CD14-positive monocyte (primary cell): ENCODE measurements at regions not wholly inside any gene's neighbourhood (a gene's known extent, or its start where the extent isn't known, plus 50 kb on each side); places are given as distances from the start of the nearest gene placed in this dataset.

Source experiments
- DNase-seq, 3 donors: peaks; one replicate each; pipeline ENCODE4 v3.0.0-alpha.2; 2011 to 2022
- H2AFZ ChIP-seq: 2 replicates; pipeline ENCODE4 v1.6.0; 2012; ENCODE audit warnings: mild to moderate bottlenecking, low read depth, low read length, inconsistent platforms; ENCODE audit not compliant: insufficient read depth, poor library complexity, severe bottlenecking
- H3K27ac ChIP-seq, 2 donors: 1 replicate in 1 of 2; 2 replicates in 1 of 2; pipeline ENCODE4 v1.5.1; 2012 to 2013; ENCODE audit warnings: low read length in 2 of 2, control low read depth in 1 of 2, inconsistent platforms in 1 of 2, low read depth in 1 of 2, mild to moderate bottlenecking in 1 of 2
- H3K27me3 ChIP-seq, 2 donors: one replicate each; pipeline versions ENCODE4 v1.6.0 to v1.6.1; 2011 to 2013; ENCODE audit warnings: low read length in 2 of 2; ENCODE audit not compliant: control insufficient read depth in 2 of 2, insufficient read depth in 2 of 2
- H3K36me3 ChIP-seq, 2 donors: replicated peaks in 1 of 2; 1 replicate in 1 of 2; 2 replicates in 1 of 2; pipeline versions ENCODE4 v1.5.1 to v1.6.1; 2012 to 2013; ENCODE audit warnings: low read length in 2 of 2, control low read depth in 1 of 2, inconsistent platforms in 1 of 2, mild to moderate bottlenecking in 1 of 2; ENCODE audit not compliant: insufficient read depth in 2 of 2, control insufficient read depth in 1 of 2
- H3K4me1 ChIP-seq, 2 donors: 1 replicate in 1 of 2; 2 replicates in 1 of 2; pipeline versions ENCODE4 v1.5.1 to v1.6.1; 2012 to 2013; ENCODE audit warnings: low read length in 2 of 2, control low read depth in 1 of 2, inconsistent platforms in 1 of 2, mild to moderate bottlenecking in 1 of 2, moderate library complexity in 1 of 2; ENCODE audit not compliant: insufficient read depth in 2 of 2, control insufficient read depth in 1 of 2
- H3K4me2 ChIP-seq: replicated peaks from 2 replicates; pipeline ENCODE3; 2012; ENCODE audit warnings: low read length, moderate library complexity, mild to moderate bottlenecking; ENCODE audit not compliant: poor library complexity, severe bottlenecking; ENCODE audit errors: extremely low read depth
- H3K4me3 ChIP-seq, 3 experiments: fragments of 200-600 bp in 1 of 3; sonication (generic) in 1 of 3; replicated peaks in 1 of 3; 1 replicate in 2 of 3; 2 replicates in 1 of 3; pipeline ENCODE4 v1.5.1; 2011 to 2013; ENCODE audit warnings: low read length in 3 of 3, mild to moderate bottlenecking in 3 of 3, control low read depth in 2 of 3, low read depth in 2 of 3, inconsistent platforms in 1 of 3, moderate library complexity in 1 of 3
- H3K79me2 ChIP-seq: 2 replicates; pipeline ENCODE4 v1.6.0; 2012; ENCODE audit warnings: mild to moderate bottlenecking, control low read depth, inconsistent platforms, low read length, moderate library complexity; ENCODE audit not compliant: insufficient read depth
- H3K9ac ChIP-seq: 2 replicates; pipeline ENCODE4 v1.6.0; 2017; ENCODE audit warnings: low read length, mild to moderate bottlenecking; ENCODE audit not compliant: insufficient read depth, poor library complexity, severe bottlenecking
- H3K9me3 ChIP-seq, 2 donors: replicated peaks in 1 of 2; 1 replicate in 1 of 2; 2 replicates in 1 of 2; pipeline versions ENCODE4 v1.5.1 to v1.6.1; 2012 to 2013; ENCODE audit warnings: low read length in 2 of 2, control low read depth in 1 of 2; ENCODE audit not compliant: control insufficient read depth in 1 of 2, insufficient read depth in 1 of 2
- H4K20me1 ChIP-seq: 2 replicates; pipeline ENCODE4 v1.6.0; 2012; ENCODE audit warnings: mild to moderate bottlenecking, low read length, control low read depth, moderate library complexity; ENCODE audit not compliant: insufficient read depth
- H3K27ac Mint-ChIP-seq, 7 donors: one replicate each; pipeline ENCODE4 v1.8.0; 2020; ENCODE audit warnings: mild to moderate bottlenecking in 7 of 7, mixed read lengths in 7 of 7, moderate library complexity in 6 of 7, inconsistent platforms in 2 of 7
- H3K27me3 Mint-ChIP-seq, 3 donors: one replicate each; pipeline ENCODE4 v1.8.0; 2021 to 2022; ENCODE audit warnings: low read depth in 3 of 3, mild to moderate bottlenecking in 3 of 3, mixed read lengths in 3 of 3, moderate library complexity in 3 of 3, inconsistent platforms in 1 of 3
- H3K36me3 Mint-ChIP-seq, 2 donors: one replicate each; pipeline ENCODE4 v1.8.0; 2020; ENCODE audit warnings: mixed read lengths in 2 of 2, inconsistent platforms in 1 of 2, mild to moderate bottlenecking in 1 of 2
- H3K4me1 Mint-ChIP-seq: one replicate; pipeline ENCODE4 v1.8.0; 2020; ENCODE audit warnings: mild to moderate bottlenecking, mixed read lengths
- H3K4me3 Mint-ChIP-seq, 2 donors: one replicate each; pipeline ENCODE4 v1.8.0; 2020; ENCODE audit warnings: mild to moderate bottlenecking in 2 of 2, mixed read lengths in 2 of 2, moderate library complexity in 1 of 2
- H3K9me3 Mint-ChIP-seq, 7 donors: one replicate each; pipeline ENCODE4 v1.8.0; 2020 to 2022; ENCODE audit warnings: mixed read lengths in 7 of 7, mild to moderate bottlenecking in 6 of 7, moderate library complexity in 6 of 7, inconsistent platforms in 2 of 7
- CTCF ChIP-seq: fragments of 200-600 bp; IDR thresholded peaks from one replicate; pipeline ENCODE4 v1.8.0; 2022; ENCODE audit warnings: antibody characterized with exemption, mild to moderate bottlenecking
- whole genome bisulfite sequencing: methylation state at CpG from one replicate; pipeline ENCODE4 v1.1.5; 2013; ENCODE audit warnings: missing lambda C conversion rate; ENCODE audit not compliant: insufficient coverage; 5-methylcytosine and 5-hydroxymethylcytosine counted together
- intact Hi-C, 2 donors: fragments of 100-400 bp; cut with micrococcal nuclease; formaldehyde crosslinking; loops; one replicate each; pipeline versions ENCODE4 v1.15.0 to v1.15.1; 2023

GRCh38 chr14:61223552-61223951 is 57.6 kb downstream of the TMEM30B start:
- H3K27me3 Mint-ChIP-seq = peaks cover 11 to 35% (median 19%) of the 10 kb centered on the region in 3 donors

GRCh38 chr14:61222388-61222787 is 58.8 kb downstream of the TMEM30B start:
- no peak for DNase-seq
- H3K4me1 Mint-ChIP-seq = peaks cover 1% of the 10 kb centered on the region
- H3K4me1 ChIP-seq = no peaks in the 10 kb centered on the region
- no peak for TF ChIP-seq CTCF
- H3K9me3 ChIP-seq = no peaks in the 10 kb centered on the region
- H3K36me3 ChIP-seq = no peaks in the 10 kb centered on the region
- H3K27me3 Mint-ChIP-seq = peaks cover 11 to 39% (median 21%) of the 10 kb centered on the region in 3 donors
- no peaks in the 10 kb centered on the region for H4K20me1 ChIP-seq
- H3K9ac ChIP-seq = no peak overlapping the region
- no peak overlapping the region for H3K4me2 ChIP-seq
- H3K4me3 ChIP-seq = no peak overlapping the region
- no peak overlapping the region for H3K4me3 Mint-ChIP-seq
- H3K27me3 ChIP-seq = peaks cover 7 to 12% of the 10 kb centered on the region in 2 donors
- no peak overlapping the region for H3K27ac ChIP-seq
- no peaks in the 10 kb centered on the region for H3K36me3 Mint-ChIP-seq
- H3K27ac Mint-ChIP-seq = no peak overlapping the region
- H3K9me3 Mint-ChIP-seq = no peaks in the 10 kb centered on the region
- intact Hi-C loops = no loop called here
- no peaks in the 10 kb centered on the region for H3K79me2 ChIP-seq
- WGBS = no CpG with 5 or more reads among the region's 3 CpGs
- H2AFZ ChIP-seq = no peak overlapping the region

More at GRCh38 chr14:61223552-61223951, 57.6 kb downstream of the TMEM30B start:
- intact Hi-C loops = no loop called here
- Mint-ChIP-seq H3K4me3 (no peak overlapping the region), H3K27ac (no peak overlapping the region), H3K9me3 (no peaks in the 10 kb centered on the region), H3K4me1 (no peaks in the 10 kb centered on the region), H3K36me3 (no peaks in the 10 kb centered on the region)
- Histone ChIP-seq H2AFZ (no peak overlapping the region), H3K4me1 (no peaks in the 10 kb centered on the region), H3K27ac (no peak overlapping the region), H4K20me1 (no peaks in the 10 kb centered on the region), H3K27me3 (peaks cover 7 to 12% of the 10 kb centered on the region in 2 donors), H3K9ac (no peak overlapping the region), H3K36me3 (no peaks in the 10 kb centered on the region), H3K9me3 (no peaks in the 10 kb centered on the region), H3K4me2 (no peak overlapping the region), H3K4me3 (no peak overlapping the region), H3K79me2 (no peaks in the 10 kb centered on the region)
- DNase-seq = no peak
- TF ChIP-seq CTCF = no peak
